PC-9 (cell line): ENCODE measurements at regions not wholly inside any gene's neighbourhood (a gene's known extent, or its start where the extent isn't known, plus 50 kb on each side); places are given as distances from the start of the nearest gene placed in this dataset.

Experiments
- EZH2 ChIP-seq: fragments of 200-600 bp; sonication (generic); IDR thresholded peaks from 2 replicates; pipeline ENCODE4 v1.8.0; 2017; ENCODE audit warnings: antibody characterized with exemption, low read depth
- TF ChIP-seq, protein P1 (sequence below): fragments of 200-600 bp; sonication (generic); conservative IDR thresholded peaks from 2 replicates; pipeline ENCODE4 v1.6.1; 2017; ENCODE audit warnings: mixed run types, antibody characterized with exemption, mild to moderate bottlenecking, moderate library complexity

DNA sequence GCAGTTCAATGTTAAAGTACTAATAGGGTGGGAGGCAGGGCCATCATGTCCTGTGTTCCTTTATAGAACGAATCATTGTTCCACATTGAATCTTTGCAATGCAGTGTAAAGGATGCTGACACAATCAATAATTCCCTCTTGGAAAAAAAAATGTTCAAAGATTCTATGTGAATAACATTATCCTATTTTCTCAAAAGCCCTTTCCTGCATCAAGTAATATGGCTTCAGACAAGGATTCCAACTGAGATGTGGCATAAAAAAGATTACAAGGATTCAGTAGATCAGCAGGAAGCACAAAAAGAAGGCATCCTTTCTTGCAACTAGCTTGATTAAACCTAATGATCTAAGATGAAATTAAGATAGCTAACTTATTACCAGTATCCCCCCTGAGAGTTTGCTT, 454.0 kb upstream of the CADM2 start:
- TF ChIP-seq, protein P1, sequence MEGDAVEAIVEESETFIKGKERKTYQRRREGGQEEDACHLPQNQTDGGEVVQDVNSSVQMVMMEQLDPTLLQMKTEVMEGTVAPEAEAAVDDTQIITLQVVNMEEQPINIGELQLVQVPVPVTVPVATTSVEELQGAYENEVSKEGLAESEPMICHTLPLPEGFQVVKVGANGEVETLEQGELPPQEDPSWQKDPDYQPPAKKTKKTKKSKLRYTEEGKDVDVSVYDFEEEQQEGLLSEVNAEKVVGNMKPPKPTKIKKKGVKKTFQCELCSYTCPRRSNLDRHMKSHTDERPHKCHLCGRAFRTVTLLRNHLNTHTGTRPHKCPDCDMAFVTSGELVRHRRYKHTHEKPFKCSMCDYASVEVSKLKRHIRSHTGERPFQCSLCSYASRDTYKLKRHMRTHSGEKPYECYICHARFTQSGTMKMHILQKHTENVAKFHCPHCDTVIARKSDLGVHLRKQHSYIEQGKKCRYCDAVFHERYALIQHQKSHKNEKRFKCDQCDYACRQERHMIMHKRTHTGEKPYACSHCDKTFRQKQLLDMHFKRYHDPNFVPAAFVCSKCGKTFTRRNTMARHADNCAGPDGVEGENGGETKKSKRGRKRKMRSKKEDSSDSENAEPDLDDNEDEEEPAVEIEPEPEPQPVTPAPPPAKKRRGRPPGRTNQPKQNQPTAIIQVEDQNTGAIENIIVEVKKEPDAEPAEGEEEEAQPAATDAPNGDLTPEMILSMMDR = no peak
- TF ChIP-seq EZH2 = no peak
